ENCODE measurements at regions not wholly inside any gene's neighbourhood (a gene's known extent, or its start where the extent isn't known, plus 50 kb on each side); places are given as distances from the start of the nearest gene placed in this dataset.

DNA sequence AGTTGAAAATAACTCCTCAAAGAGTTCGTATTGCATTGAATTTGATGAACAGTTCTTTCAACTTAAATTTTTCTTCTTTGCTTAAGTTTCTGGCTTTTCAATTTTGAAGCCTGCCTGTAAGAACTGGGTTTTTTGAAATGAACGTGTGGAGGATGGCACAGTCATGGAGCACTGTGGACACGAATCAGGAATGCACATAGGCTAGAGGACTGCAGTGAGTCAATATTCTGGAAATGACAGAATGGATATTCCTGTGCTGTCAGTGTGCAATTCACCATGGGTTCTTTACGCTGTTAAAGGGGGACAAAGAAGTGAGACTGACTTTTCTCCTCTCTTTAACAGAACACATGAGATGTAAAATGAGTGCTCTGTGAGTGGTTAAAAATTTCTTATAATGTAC, 368.0 kb upstream of the AGA start:
- no peak overlapping the region for H2BK15ac ChIP-seq (ENCODE audit: low read depth, low read length)
- no peak overlapping the region for H4K91ac ChIP-seq (ENCODE audit: insufficient read depth, low read depth, low read length)
- no peak overlapping the region for H4K8ac ChIP-seq (ENCODE audit: low read depth in 2 of 2, low read length in 2 of 2)
- in situ Hi-C loops (cut with MboI; ENCODE audit: low sequenced_read_pairs) (no loop called here), dilution Hi-C loops (cut with HindIII; ENCODE audit: low sequenced_read_pairs, unreplicated experiment) (no loop called here), intact Hi-C loops (cut with micrococcal nuclease) (no loop called here)
- TF ChIP-seq MXI1 (IDR thresholded peaks at IDR 0.05; ENCODE audit: borderline replicate concordance, low read depth, low read length), result no peak
- TF ChIP-seq USF2 (IDR thresholded peaks at IDR 0.05; ENCODE audit: low read depth, low read length), result no peak
- no peak for TF ChIP-seq SMC3 (IDR thresholded peaks at IDR 0.05; ENCODE audit: low read depth, low read length)
- TF ChIP-seq CTCF (conservative IDR thresholded peaks at IDR 0.05; ENCODE audit: low read depth, low read length), result no peak
- TF ChIP-seq ELK1 (IDR thresholded peaks at IDR 0.05; ENCODE audit: borderline replicate concordance, low read depth, low read length), result no peak
- TF ChIP-seq MAFK (IDR thresholded peaks at IDR 0.05; ENCODE audit: low read depth, low read length), result no peak
- TF ChIP-seq CEBPB (IDR thresholded peaks at IDR 0.05; ENCODE audit: low read depth, low read length), result no peak
- no peak for TF ChIP-seq RCOR1 (IDR thresholded peaks at IDR 0.05; ENCODE audit: insufficient replicate concordance, low read length)
- TF ChIP-seq CHD1 (IDR thresholded peaks at IDR 0.05; ENCODE audit: low read depth, low read length), result no peak
- TF ChIP-seq RAD21 (IDR thresholded peaks at IDR 0.05; ENCODE audit: low read length), result no peak
- TF ChIP-seq POLR2A (IDR thresholded peaks at IDR 0.05; ENCODE audit: low read depth, low read length), result no peak
- TF ChIP-seq FOS (IDR thresholded peaks at IDR 0.05; ENCODE audit: low read depth, low read length), result no peak
- no peak overlapping the region for H2AK5ac ChIP-seq (ENCODE audit: low read depth, low read length)
- no peaks in the 10 kb centered on the region for H3K27me3 ChIP-seq (ENCODE audit: control insufficient read depth, insufficient read depth, low read length)
- 40% methylated on average over 2 of the region's 4 CpGs; no CpG with 5 or more reads in 1 of the 2 experiments for WGBS, 2 experiments (ENCODE audit: extremely low coverage in 2 of 2, insufficient read length in 1 of 2)
- H3K14ac ChIP-seq (replicated peaks; ENCODE audit: low read depth, low read length), result no peak overlapping the region
- H2BK20ac ChIP-seq (ENCODE audit: low read depth, low read length), result no peak overlapping the region
- H2BK120ac ChIP-seq (ENCODE audit: low read depth, low read length), result no peak overlapping the region
- CTCF ChIA-PET, result no interaction called here
- no peak overlapping the region for H2BK5ac ChIP-seq (ENCODE audit: low read depth, low read length, poor library complexity, severe bottlenecking)
- no TSS peak for BruUV-seq (replicated peaks)
- H3K4ac ChIP-seq (ENCODE audit: low read depth, low read length), result no peak overlapping the region
- no peaks in the 10 kb centered on the region for H3K36me3 ChIP-seq (ENCODE audit: control insufficient read depth, insufficient read depth, low read length)
- H3K18ac ChIP-seq (ENCODE audit: low read depth, low read length), result no peak overlapping the region
- H4K5ac ChIP-seq (ENCODE audit: low read depth, low read length), result no peak overlapping the region
- no peak overlapping the region for H2AK9ac ChIP-seq (replicated peaks; ENCODE audit: low read depth, low read length, poor library complexity)
- no peaks in the 10 kb centered on the region for H3K4me1 ChIP-seq (ENCODE audit: control insufficient read depth, insufficient read depth, low read length)
- DNase-seq, result no peak
- H3K9me3 ChIP-seq (ENCODE audit: control insufficient read depth, insufficient read depth, low read length), result no peaks in the 10 kb centered on the region
- no peak overlapping the region for H2AFZ ChIP-seq (replicated peaks; ENCODE audit: low read length, poor library complexity)
- POLR2A ChIA-PET (ENCODE audit: unreplicated experiment), result no interaction called here
- no peaks in the 10 kb centered on the region for H3K9me1 ChIP-seq (ENCODE audit: insufficient read depth, low read length)
- H3K79me1 ChIP-seq (ENCODE audit: low read depth in 1 of 2, low read length in 2 of 2), result no peaks in the 10 kb centered on the region
- H3K56ac ChIP-seq (ENCODE audit: extremely low read depth, insufficient read depth, low read length), result no peak overlapping the region
- no peak overlapping the region for H3K4me3 ChIP-seq (ENCODE audit: insufficient read depth, low read depth, low read length)
- no peak overlapping the region for H3K4me2 ChIP-seq (ENCODE audit: low read depth, low read length)
- no peak overlapping the region for H3K27ac ChIP-seq (ENCODE audit: insufficient read depth, low read length)
- no peaks in the 10 kb centered on the region for H4K20me1 ChIP-seq (ENCODE audit: insufficient read depth, low read length)
- no peak overlapping the region for H3K23ac ChIP-seq (ENCODE audit: low read depth, low read length)
- H3K9ac ChIP-seq (ENCODE audit: low read depth, low read length), result no peak overlapping the region
- ATAC-seq (ENCODE audit: low read depth), result no peak

Data from IMR-90 (cell line).